Esophagus squamous epithelium (tissue), 4 donors: ENCODE measurements at regions not wholly inside any gene's neighbourhood (a gene's known extent, or its start where the extent isn't known, plus 50 kb on each side); places are given as distances from the start of the nearest gene placed in this dataset.

Experiments used
- CTCF ChIP-seq, 6 experiments: fragments of 450-650 bp in 4 of 6; fragments of 200-600 bp in 2 of 6; sonication (generic) in 2 of 6; IDR thresholded peaks; one replicate each; pipeline ENCODE4 v1.5.1; 2016 to 2019; ENCODE audit warnings: antibody characterized with exemption in 6 of 6, mild to moderate bottlenecking in 4 of 6, moderate library complexity in 4 of 6
- POLR2A ChIP-seq, 4 donors: fragments of 450-650 bp; IDR thresholded peaks; one replicate each; pipeline ENCODE4 v1.6.1; 2017; ENCODE audit warnings: antibody characterized with exemption in 4 of 4, mild to moderate bottlenecking in 4 of 4, moderate library complexity in 3 of 4

- TF ChIP-seq CTCF (IDR thresholded peaks at IDR 0.05) (no peak), POLR2A (IDR thresholded peaks at IDR 0.05) (no peak)
These were observed 471.0 kb upstream of the CDH2 start for GRCh38 chr18:28647961-28648360.
